ENCODE measurements at regions not wholly inside any gene's neighbourhood (a gene's known extent, or its start where the extent isn't known, plus 50 kb on each side); places are given as distances from the start of the nearest gene placed in this dataset.

GRCh38 chr1:108082738-108083562 lies 117.2 kb downstream of the SLC25A24 start:
- no peak for ATAC-seq
- Histone ChIP-seq H3K9me3 (no peaks in the 10 kb centered on the region), H3K27me3 (no peaks in the 10 kb centered on the region), H3K4me3 (no peak overlapping the region), H3K36me3 (no peaks in the 10 kb centered on the region), H3K27ac (no peak overlapping the region), H3K4me1 (no peaks in the 10 kb centered on the region)
- intact Hi-C loops (cut with DNase I), result no loop called here
- 33 to 46% methylated on average over 4 of the region's 4 CpGs for WGBS, 2 donors
- FAIRE-seq, result no peak
- DNase-seq, result no peak
- TF ChIP-seq, protein P1, sequence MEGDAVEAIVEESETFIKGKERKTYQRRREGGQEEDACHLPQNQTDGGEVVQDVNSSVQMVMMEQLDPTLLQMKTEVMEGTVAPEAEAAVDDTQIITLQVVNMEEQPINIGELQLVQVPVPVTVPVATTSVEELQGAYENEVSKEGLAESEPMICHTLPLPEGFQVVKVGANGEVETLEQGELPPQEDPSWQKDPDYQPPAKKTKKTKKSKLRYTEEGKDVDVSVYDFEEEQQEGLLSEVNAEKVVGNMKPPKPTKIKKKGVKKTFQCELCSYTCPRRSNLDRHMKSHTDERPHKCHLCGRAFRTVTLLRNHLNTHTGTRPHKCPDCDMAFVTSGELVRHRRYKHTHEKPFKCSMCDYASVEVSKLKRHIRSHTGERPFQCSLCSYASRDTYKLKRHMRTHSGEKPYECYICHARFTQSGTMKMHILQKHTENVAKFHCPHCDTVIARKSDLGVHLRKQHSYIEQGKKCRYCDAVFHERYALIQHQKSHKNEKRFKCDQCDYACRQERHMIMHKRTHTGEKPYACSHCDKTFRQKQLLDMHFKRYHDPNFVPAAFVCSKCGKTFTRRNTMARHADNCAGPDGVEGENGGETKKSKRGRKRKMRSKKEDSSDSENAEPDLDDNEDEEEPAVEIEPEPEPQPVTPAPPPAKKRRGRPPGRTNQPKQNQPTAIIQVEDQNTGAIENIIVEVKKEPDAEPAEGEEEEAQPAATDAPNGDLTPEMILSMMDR (IDR thresholded peaks at IDR 0.05), result no peak

- Histone ChIP-seq H3K4me1 (no peaks in the 10 kb centered on the region), H3K4me3 (no peak overlapping the region), H3K9me3 (no peaks in the 10 kb centered on the region), H3K27me3 (peaks cover 0 to 4% (median 0%) of the 10 kb centered on the region in 4 donors), H3K36me3 (no peaks in the 10 kb centered on the region), H3K27ac (no peak overlapping the region)
- TF ChIP-seq, protein P1 (IDR thresholded peaks at IDR 0.05), result no peak
- FAIRE-seq (no peak), ATAC-seq (no peak), DNase-seq (no peak)
- WGBS, 2 donors, result 75 to 82% methylated on average over 4 of the region's 4 CpGs
- intact Hi-C loops (cut with DNase I), result no loop called here
These were observed 117.0 kb upstream of the VAV3 start for GRCh38 chr1:108082001-108082400.

DNA sequence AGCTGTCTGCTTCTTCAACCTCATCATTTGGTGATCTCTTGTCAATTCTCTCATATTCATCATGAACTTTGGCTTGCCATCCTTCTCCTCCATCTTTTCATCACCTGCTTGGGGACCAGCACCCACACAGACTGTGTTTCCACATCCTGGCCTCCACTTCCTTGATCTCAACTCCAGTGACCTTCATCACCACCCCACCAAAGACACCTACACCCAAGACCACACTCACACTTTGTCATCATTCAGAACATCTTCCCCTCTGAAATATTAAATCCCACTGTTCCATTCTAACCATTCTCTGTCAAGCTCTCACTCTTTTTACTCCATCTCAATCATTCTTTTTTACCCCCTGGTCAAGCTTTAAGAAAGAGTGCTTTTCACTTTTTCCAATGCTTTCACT lies 115.5 kb upstream of the VAV3 start:
- intact Hi-C loops (cut with DNase I), result no loop called here
- peaks cover 0 to 4% (median 0%) of the 10 kb centered on the region in 4 donors for H3K27me3 ChIP-seq
- H3K36me3 ChIP-seq, result no peaks in the 10 kb centered on the region
- no peak overlapping the region for H3K27ac ChIP-seq
- TF ChIP-seq, protein P1 (IDR thresholded peaks at IDR 0.05), result no peak
- ATAC-seq (no peak), DNase-seq (no peak), FAIRE-seq (no peak)
- H3K4me1 ChIP-seq, result no peaks in the 10 kb centered on the region
- no peak overlapping the region for H3K4me3 ChIP-seq
- H3K9me3 ChIP-seq, result no peaks in the 10 kb centered on the region

GRCh38 chr1:108079440-108080025 lies 114.6 kb upstream of the VAV3 start:
- ATAC-seq, result no peak
- 17 to 22% methylated on average over 6 of the region's 6 CpGs for WGBS, 2 donors

More at GRCh38 chr1:108079440-108080025, 114.6 kb upstream of the VAV3 start:
- DNase-seq, result no peak
- intact Hi-C loops (cut with DNase I), result no loop called here
- H3K4me1 ChIP-seq, result no peaks in the 10 kb centered on the region
- H3K27ac ChIP-seq, result no peak overlapping the region
- H3K9me3 ChIP-seq, result no peaks in the 10 kb centered on the region
- FAIRE-seq, result no peak
- TF ChIP-seq, protein P1 (IDR thresholded peaks at IDR 0.05), result no peak
- no peaks in the 10 kb centered on the region for H3K36me3 ChIP-seq
- peaks cover 0 to 4% (median 0%) of the 10 kb centered on the region in 4 donors for H3K27me3 ChIP-seq
- H3K4me3 ChIP-seq, result no peak overlapping the region
